Bronchial epithelial cell (primary cell): ENCODE measurements at regions not wholly inside any gene's neighbourhood (a gene's known extent, or its start where the extent isn't known, plus 50 kb on each side); places are given as distances from the start of the nearest gene placed in this dataset.

Experiments used
- DNase-seq: peaks from one replicate; pipeline ENCODE4 v3.0.0-alpha.2; 2010; ENCODE audit warnings: low read depth
- FAIRE-seq: peaks from 2 replicates; lab custom pipeline; 2011; peaks lifted over from hg19 to GRCh38; lab: Jason Lieb, UNC
- H3K27me3 ChIP-seq: 2 replicates; pipeline ENCODE4 v1.5.1; 2011; ENCODE audit warnings: low read length; ENCODE audit not compliant: control insufficient read depth, insufficient read depth
- H3K36me3 ChIP-seq: 2 replicates; pipeline ENCODE4 v1.5.1; 2011; ENCODE audit warnings: low read length; ENCODE audit not compliant: control insufficient read depth, insufficient read depth
- H3K4me3 ChIP-seq: 2 replicates; pipeline ENCODE4 v1.5.1; 2011; ENCODE audit warnings: mild to moderate bottlenecking, low read depth, low read length, control low read depth
- CTCF ChIP-seq: IDR thresholded peaks from 2 replicates; pipeline ENCODE4 v1.5.1; 2011; ENCODE audit warnings: mild to moderate bottlenecking, moderate library complexity, low read length, control low read depth, inconsistent platforms; ENCODE audit not compliant: insufficient read depth, severe bottlenecking

- FAIRE-seq = no peak
- Histone ChIP-seq H3K27me3 (no peaks in the 10 kb centered on the region), H3K36me3 (no peaks in the 10 kb centered on the region), H3K4me3 (no peak overlapping the region)
- no peak for TF ChIP-seq CTCF
- DNase-seq = no peak
Measured at GRCh38 chr5:61650661-61651060, 318.6 kb downstream of the ZSWIM6 start.

GRCh38 chr5:61651195-61651594 lies 319.1 kb downstream of the ZSWIM6 start:
- no peak for TF ChIP-seq CTCF
- FAIRE-seq = no peak
- Histone ChIP-seq H3K4me3 (no peak overlapping the region), H3K36me3 (no peaks in the 10 kb centered on the region), H3K27me3 (no peaks in the 10 kb centered on the region)
- peak; percentile 48 for DNase-seq

GRCh38 chr5:61652916-61653315 lies 320.9 kb downstream of the ZSWIM6 start:
- Histone ChIP-seq H3K36me3 (no peaks in the 10 kb centered on the region), H3K27me3 (no peaks in the 10 kb centered on the region), H3K4me3 (no peak overlapping the region)
- TF ChIP-seq CTCF = no peak
- DNase-seq (peak; percentile 28), FAIRE-seq (no peak)

DNA sequence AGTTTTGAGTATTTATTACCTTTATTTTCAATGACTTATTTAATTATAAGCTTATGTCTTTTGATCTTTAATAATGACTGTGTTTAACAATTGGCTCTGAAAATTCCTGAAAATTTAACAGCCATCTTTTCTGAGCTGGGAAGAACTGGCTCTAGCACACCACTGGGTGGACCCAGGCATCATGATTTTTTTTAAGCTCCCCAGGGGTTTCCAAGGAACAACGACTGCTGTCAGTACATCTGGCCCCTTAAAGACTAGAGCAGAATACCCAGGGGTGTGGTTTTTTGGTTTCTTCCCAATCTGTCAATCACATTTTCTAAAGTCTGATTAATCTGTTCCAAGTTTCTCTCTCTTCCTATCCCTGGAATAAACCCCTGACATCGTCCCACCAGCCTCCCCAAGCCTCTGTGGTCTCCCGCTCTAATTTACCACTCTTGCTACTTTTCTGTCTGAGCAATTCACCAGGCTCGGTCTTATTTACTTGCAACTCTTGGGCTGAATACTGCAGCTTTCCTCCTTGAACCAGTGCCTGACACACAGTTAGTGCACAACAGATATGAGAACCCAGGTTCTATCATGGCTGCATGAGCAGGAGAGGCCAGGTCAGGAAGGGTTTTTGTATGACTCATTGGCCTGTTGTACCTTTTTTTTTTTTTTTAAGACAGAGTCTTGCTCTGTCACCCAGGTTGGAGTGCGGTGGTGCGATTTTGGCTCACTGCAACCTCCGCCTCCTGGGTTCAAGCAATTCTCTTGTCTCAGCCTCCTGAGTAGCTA lies 321.9 kb downstream of the ZSWIM6 start:
- H3K4me3 ChIP-seq = no peak overlapping the region
- H3K36me3 ChIP-seq = no peaks in the 10 kb centered on the region
- DNase-seq (peak; percentile 47), FAIRE-seq (no peak)
- TF ChIP-seq CTCF = no peak
- no peaks in the 10 kb centered on the region for H3K27me3 ChIP-seq

DNA sequence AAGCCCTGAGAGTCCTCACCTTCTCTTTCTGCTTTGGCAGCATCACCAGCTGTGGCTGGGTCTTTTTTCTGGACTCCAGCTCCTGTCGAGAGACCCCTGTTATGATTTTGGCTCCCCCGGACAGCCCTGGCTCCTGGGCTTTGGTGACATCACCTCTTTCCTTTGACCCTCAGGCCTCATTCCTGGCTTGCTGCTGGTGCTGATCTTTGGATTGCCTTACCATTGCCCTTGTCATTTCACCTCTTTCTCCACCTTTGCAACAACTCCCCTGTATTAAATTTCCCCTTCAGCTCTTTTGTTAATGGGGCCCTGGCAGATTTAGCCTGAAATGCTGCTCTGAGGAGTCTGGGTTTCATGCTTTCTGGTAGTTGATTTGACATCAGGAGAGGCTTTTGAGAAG lies 322.8 kb downstream of the ZSWIM6 start:
- no peaks in the 10 kb centered on the region for H3K36me3 ChIP-seq
- TF ChIP-seq CTCF = no peak
- H3K27me3 ChIP-seq = no peaks in the 10 kb centered on the region
- no peak for DNase-seq
- H3K4me3 ChIP-seq = no peak overlapping the region
- FAIRE-seq = no peak

- TF ChIP-seq CTCF = no peak
- Histone ChIP-seq H3K4me3 (no peak overlapping the region), H3K36me3 (no peaks in the 10 kb centered on the region), H3K27me3 (no peaks in the 10 kb centered on the region)
- FAIRE-seq (no peak), DNase-seq (no peak)
Measured at GRCh38 chr5:61657010-61657409, 325.0 kb downstream of the ZSWIM6 start.
